ENCODE measurements at regions not wholly inside any gene's neighbourhood (a gene's known extent, or its start where the extent isn't known, plus 50 kb on each side); places are given as distances from the start of the nearest gene placed in this dataset.

GRCh38 chr4:96183611-96184010 lies 343.7 kb downstream of the PDHA2 start:
- DNase-seq (ENCODE audit: low spot score), result no peak

GRCh38 chr4:96186593-96186992 lies 346.7 kb downstream of the PDHA2 start:
- DNase-seq (ENCODE audit: low spot score), result no peak

GRCh38 chr4:96189761-96190160 lies 349.9 kb downstream of the PDHA2 start:
- no peak for DNase-seq (ENCODE audit: low spot score)

GRCh38 chr4:96193061-96193460 lies 353.2 kb downstream of the PDHA2 start:
- DNase-seq (ENCODE audit: low spot score), result no peak

GRCh38 chr4:96194993-96195392 lies 355.1 kb downstream of the PDHA2 start:
- no peak for DNase-seq (ENCODE audit: low spot score)

GRCh38 chr4:96205143-96205936 lies 365.4 kb downstream of the PDHA2 start:
- DNase-seq (ENCODE audit: low spot score), result no peak

GRCh38 chr4:96227515-96227914 lies 387.6 kb downstream of the PDHA2 start:
- DNase-seq (ENCODE audit: low spot score), result no peak

GRCh38 chr4:96228463-96228862 lies 388.6 kb downstream of the PDHA2 start:
- no peak for DNase-seq (ENCODE audit: low spot score)

- DNase-seq (ENCODE audit: low spot score), result no peak
Measured at GRCh38 chr4:96240041-96240440, 400.1 kb downstream of the PDHA2 start.

GRCh38 chr4:96241819-96242218 lies 401.9 kb downstream of the PDHA2 start:
- no peak for DNase-seq (ENCODE audit: low spot score)

GRCh38 chr4:96247096-96247495 lies 407.2 kb downstream of the PDHA2 start:
- DNase-seq (ENCODE audit: low spot score), result no peak

GRCh38 chr4:96248225-96248624 lies 408.3 kb downstream of the PDHA2 start:
- DNase-seq (ENCODE audit: low spot score), result no peak

- no peak for DNase-seq (ENCODE audit: low spot score)
Measured at GRCh38 chr4:96260064-96260682, 420.3 kb downstream of the PDHA2 start.

GRCh38 chr4:96262057-96262456 lies 422.2 kb downstream of the PDHA2 start:
- DNase-seq (ENCODE audit: low spot score), result no peak

- no peak for DNase-seq (ENCODE audit: low spot score)
Measured at GRCh38 chr4:96263291-96263690, 423.4 kb downstream of the PDHA2 start.

- DNase-seq (ENCODE audit: low spot score), result no peak
Measured at GRCh38 chr4:96264941-96265463, 425.1 kb downstream of the PDHA2 start.

GRCh38 chr4:96293806-96294205 lies 453.9 kb downstream of the PDHA2 start:
- DNase-seq (ENCODE audit: low spot score), result no peak

- DNase-seq (ENCODE audit: low spot score), result no peak
Measured at GRCh38 chr4:96295143-96295741, 455.3 kb downstream of the PDHA2 start.

GRCh38 chr4:96301715-96302114 lies 461.8 kb downstream of the PDHA2 start:
- DNase-seq (ENCODE audit: low spot score), result no peak

- no peak for DNase-seq (ENCODE audit: low spot score)
Measured at GRCh38 chr4:96305030-96305429, 465.1 kb downstream of the PDHA2 start.

- no peak for DNase-seq (ENCODE audit: low spot score)
Measured at GRCh38 chr4:96312046-96312685, 472.3 kb downstream of the PDHA2 start.

- DNase-seq (ENCODE audit: low spot score), result no peak
Measured at GRCh38 chr4:96315815-96316214, 475.9 kb downstream of the PDHA2 start.

- no peak for DNase-seq (ENCODE audit: low spot score)
Measured at GRCh38 chr4:96316776-96317175, 476.9 kb downstream of the PDHA2 start.
